ENCODE measurements at regions not wholly inside any gene's neighbourhood (a gene's known extent, or its start where the extent isn't known, plus 50 kb on each side); places are given as distances from the start of the nearest gene placed in this dataset.

GRCh38 chr9:135275571-135276289, 188.3 kb downstream of the OLFM1 start (continued):
- TF ChIP-seq LCOR (CRISPR knock-in tag; IDR thresholded peaks at IDR 0.05) (no peak), ETV6 (IDR thresholded peaks at IDR 0.05; ENCODE audit: borderline replicate concordance in 1 of 2, low read depth in 2 of 2, low read length in 1 of 2) (no peak), ETV6 (CRISPR knock-in tag; IDR thresholded peaks at IDR 0.05; ENCODE audit: borderline replicate concordance) (no peak), HOMEZ (CRISPR knock-in tag; IDR thresholded peaks at IDR 0.05) (no peak), RREB1 (CRISPR knock-in tag; IDR thresholded peaks at IDR 0.05) (no peak)

Measured in K562 (cell line).